PC-9 (cell line): ENCODE measurements at regions not wholly inside any gene's neighbourhood (a gene's known extent, or its start where the extent isn't known, plus 50 kb on each side); places are given as distances from the start of the nearest gene placed in this dataset.

Experiments used
- CTCF ChIP-seq: fragments of 200-600 bp; sonication (generic); conservative IDR thresholded peaks from 2 replicates; pipeline ENCODE4 v1.6.1; 2017; ENCODE audit warnings: mixed run types, antibody characterized with exemption, mild to moderate bottlenecking, moderate library complexity
- EZH2 ChIP-seq: fragments of 200-600 bp; sonication (generic); IDR thresholded peaks from 2 replicates; pipeline ENCODE4 v1.8.0; 2017; ENCODE audit warnings: antibody characterized with exemption, low read depth

- no peak for TF ChIP-seq CTCF
- TF ChIP-seq EZH2, result no peak
These were observed 54.3 kb upstream of the IGFBP3 start for GRCh38 chr7:45975367-45975766.
